OCI-LY1 (cell line): ENCODE measurements at regions not wholly inside any gene's neighbourhood (a gene's known extent, or its start where the extent isn't known, plus 50 kb on each side); places are given as distances from the start of the nearest gene placed in this dataset.

Experiments used
- CTCF ChIP-seq: fragments of 200-600 bp; sonication (generic), shearing (Covaris generic); IDR thresholded peaks from 2 replicates; pipeline ENCODE4 v1.5.1; 2017; ENCODE audit warnings: mild to moderate bottlenecking, antibody characterized with exemption, low read length, moderate library complexity, mixed read lengths
- EZH2 ChIP-seq: fragments of 200-600 bp; sonication (generic), shearing (Covaris generic); IDR thresholded peaks from 2 replicates; pipeline ENCODE4 v1.8.0; 2017; ENCODE audit warnings: borderline replicate concordance, mixed run types, mild to moderate bottlenecking, antibody characterized with exemption, low read length, moderate library complexity, mixed read lengths

- TF ChIP-seq CTCF = no peak
- no peak for TF ChIP-seq EZH2
These were observed 62.9 kb upstream of the COL21A1 start for GRCh38 chr6:56310241-56310640.
